ENCODE measurements at regions not wholly inside any gene's neighbourhood (a gene's known extent, or its start where the extent isn't known, plus 50 kb on each side); places are given as distances from the start of the nearest gene placed in this dataset.

- Mint-ChIP-seq H3K9me3 (no peaks in the 10 kb centered on the region), H3K4me3 (no peak overlapping the region), H3K4me1 (ENCODE audit: low read depth) (no peaks in the 10 kb centered on the region), H3K36me3 (ENCODE audit: low read depth) (no peaks in the 10 kb centered on the region), H3K27ac (no peak overlapping the region), H3K27me3 (ENCODE audit: insufficient read depth) (peaks cover 8% of the 10 kb centered on the region; the same call in 1 of the 2 replicates)
- TF ChIP-seq, protein P1, sequence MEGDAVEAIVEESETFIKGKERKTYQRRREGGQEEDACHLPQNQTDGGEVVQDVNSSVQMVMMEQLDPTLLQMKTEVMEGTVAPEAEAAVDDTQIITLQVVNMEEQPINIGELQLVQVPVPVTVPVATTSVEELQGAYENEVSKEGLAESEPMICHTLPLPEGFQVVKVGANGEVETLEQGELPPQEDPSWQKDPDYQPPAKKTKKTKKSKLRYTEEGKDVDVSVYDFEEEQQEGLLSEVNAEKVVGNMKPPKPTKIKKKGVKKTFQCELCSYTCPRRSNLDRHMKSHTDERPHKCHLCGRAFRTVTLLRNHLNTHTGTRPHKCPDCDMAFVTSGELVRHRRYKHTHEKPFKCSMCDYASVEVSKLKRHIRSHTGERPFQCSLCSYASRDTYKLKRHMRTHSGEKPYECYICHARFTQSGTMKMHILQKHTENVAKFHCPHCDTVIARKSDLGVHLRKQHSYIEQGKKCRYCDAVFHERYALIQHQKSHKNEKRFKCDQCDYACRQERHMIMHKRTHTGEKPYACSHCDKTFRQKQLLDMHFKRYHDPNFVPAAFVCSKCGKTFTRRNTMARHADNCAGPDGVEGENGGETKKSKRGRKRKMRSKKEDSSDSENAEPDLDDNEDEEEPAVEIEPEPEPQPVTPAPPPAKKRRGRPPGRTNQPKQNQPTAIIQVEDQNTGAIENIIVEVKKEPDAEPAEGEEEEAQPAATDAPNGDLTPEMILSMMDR (IDR thresholded peaks at IDR 0.05): no peak
- DNase-seq: no peak
Measured at GRCh38 chr1:96352733-96353132, 368.9 kb upstream of the PTBP2 start.

DNA sequence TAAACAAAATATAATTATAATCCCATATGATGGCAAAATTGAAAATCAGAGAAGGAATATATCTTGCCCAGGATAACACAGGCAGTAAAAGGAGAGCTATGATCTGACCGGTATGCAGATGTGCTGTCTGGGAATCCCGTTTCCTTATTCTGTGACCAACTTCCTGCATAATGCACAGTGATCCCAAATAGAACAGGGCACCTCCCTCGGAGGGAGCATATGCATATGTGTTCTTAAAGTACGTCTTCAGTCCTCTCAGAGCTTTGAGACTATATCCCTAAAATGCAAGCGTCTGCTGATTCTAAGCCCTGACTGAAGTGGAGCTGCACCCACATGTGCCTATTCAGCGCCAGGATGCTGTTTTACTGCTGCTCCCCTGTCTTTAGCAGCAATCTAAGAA, 366.1 kb upstream of the PTBP2 start:
- Mint-ChIP-seq H3K27ac (no peak overlapping the region), H3K4me3 (no peak overlapping the region), H3K4me1 (ENCODE audit: low read depth) (peaks cover 7% of the 10 kb centered on the region), H3K36me3 (ENCODE audit: low read depth) (no peaks in the 10 kb centered on the region), H3K27me3 (ENCODE audit: insufficient read depth) (peaks cover 8% of the 10 kb centered on the region; the same call in 1 of the 2 replicates), H3K9me3 (no peaks in the 10 kb centered on the region)
- no peak for DNase-seq
- TF ChIP-seq, protein P1 (IDR thresholded peaks at IDR 0.05): no peak

DNA sequence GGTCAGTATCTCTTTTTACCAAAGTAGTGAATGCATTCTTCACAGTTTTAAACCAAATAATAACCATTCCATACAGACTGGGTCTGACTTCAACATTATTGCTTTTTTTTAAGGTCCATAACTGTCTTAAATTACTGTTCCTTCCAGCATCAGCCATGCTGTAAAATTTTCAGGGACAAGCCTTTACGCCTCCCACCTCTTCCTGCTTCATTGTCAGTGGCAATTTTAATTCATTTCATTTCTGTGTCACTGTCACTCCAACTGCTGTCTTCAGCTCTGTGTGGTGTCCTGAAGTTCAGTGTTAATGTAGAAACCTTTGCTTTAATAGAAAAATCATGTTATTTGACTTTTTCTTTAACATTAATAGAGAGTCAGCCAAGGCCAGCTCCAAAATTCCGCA, 365.6 kb upstream of the PTBP2 start:
- Mint-ChIP-seq H3K9me3 (no peaks in the 10 kb centered on the region), H3K4me3 (no peak overlapping the region), H3K27ac (no peak overlapping the region), H3K27me3 (ENCODE audit: insufficient read depth) (peaks cover 4% of the 10 kb centered on the region; the same call in 1 of the 2 replicates), H3K36me3 (ENCODE audit: low read depth) (no peaks in the 10 kb centered on the region), H3K4me1 (ENCODE audit: low read depth) (peaks cover 11% of the 10 kb centered on the region)
- TF ChIP-seq, protein P1 (IDR thresholded peaks at IDR 0.05): no peak
- no peak for DNase-seq

DNA sequence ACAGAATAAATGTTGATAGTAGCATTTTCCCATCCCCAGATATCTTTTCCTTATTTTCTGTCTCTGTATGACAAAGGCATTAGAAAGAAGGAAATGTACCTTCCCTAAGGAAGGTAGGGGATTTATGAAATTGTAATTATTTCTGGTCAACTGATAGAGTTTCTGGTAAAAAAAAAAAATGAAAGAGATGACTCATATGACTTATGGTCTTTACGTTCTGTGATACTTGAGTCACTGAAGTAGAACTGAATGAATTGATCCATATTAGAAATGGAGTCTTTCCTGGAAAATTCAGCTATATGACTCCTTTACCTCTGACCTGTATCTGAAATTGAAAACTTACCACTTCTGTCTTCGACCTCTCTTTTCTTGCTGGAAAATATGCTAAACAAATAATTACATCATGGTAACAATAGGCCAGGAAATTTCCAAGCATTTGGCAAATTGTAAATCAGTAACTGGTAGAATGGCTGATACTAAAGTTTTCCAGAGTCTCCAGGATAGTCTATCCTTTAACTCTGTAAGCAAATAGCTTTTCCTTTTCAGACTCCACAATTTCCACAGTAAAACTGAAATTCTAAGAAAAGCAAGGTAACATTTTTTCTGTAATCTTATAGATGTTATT, 364.3 kb upstream of the PTBP2 start:
- Mint-ChIP-seq H3K4me1 (ENCODE audit: low read depth) (peaks cover 24% of the 10 kb centered on the region), H3K9me3 (no peaks in the 10 kb centered on the region), H3K27me3 (ENCODE audit: insufficient read depth) (peaks cover 6% of the 10 kb centered on the region; the same call in 1 of the 2 replicates), H3K36me3 (ENCODE audit: low read depth) (no peaks in the 10 kb centered on the region), H3K27ac (no peak overlapping the region), H3K4me3 (no peak overlapping the region)
- TF ChIP-seq, protein P1 (IDR thresholded peaks at IDR 0.05): no peak
- no peak for DNase-seq

DNA sequence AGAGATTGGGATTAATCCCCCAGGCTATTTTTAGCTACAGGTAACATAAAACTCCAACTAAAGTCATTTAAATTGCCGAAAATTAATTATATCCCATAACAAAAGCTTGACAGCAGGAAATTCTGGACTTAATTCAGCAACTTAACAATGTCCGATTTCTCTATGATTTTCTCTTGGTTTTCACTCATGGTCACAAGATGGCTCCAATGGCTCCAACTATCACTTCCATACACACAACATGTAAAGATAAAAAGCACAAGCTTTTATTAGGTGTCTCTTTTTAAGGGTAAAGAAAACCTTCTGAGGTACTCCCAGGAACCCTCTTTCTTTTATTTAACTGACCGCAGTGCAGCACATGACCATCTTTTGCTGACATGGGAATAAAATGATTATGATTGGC, 363.5 kb upstream of the PTBP2 start:
- no peaks in the 10 kb centered on the region for H3K36me3 Mint-ChIP-seq (ENCODE audit: low read depth)
- H3K4me1 Mint-ChIP-seq (ENCODE audit: low read depth): peaks cover 32% of the 10 kb centered on the region
- H3K9me3 Mint-ChIP-seq: no peaks in the 10 kb centered on the region
- peaks cover 6% of the 10 kb centered on the region; the same call in 1 of the 2 replicates for H3K27me3 Mint-ChIP-seq (ENCODE audit: insufficient read depth)
- TF ChIP-seq, protein P1 (IDR thresholded peaks at IDR 0.05): no peak
- no peak overlapping the region for H3K4me3 Mint-ChIP-seq
- no peak overlapping the region for H3K27ac Mint-ChIP-seq
- no peak for DNase-seq
